ENCODE measurements at regions not wholly inside any gene's neighbourhood (a gene's known extent, or its start where the extent isn't known, plus 50 kb on each side); places are given as distances from the start of the nearest gene placed in this dataset.
A peak's percentile ranks its signal among the peaks of the same experiment; 100 is the strongest.

- no peak for DNase-seq
These were observed 319.3 kb upstream of the NOVA1 start for GRCh38 chr14:26917086-26917485.

GRCh38 chr14:26925876-26926584, 328.2 kb upstream of the NOVA1 start:
- peak in 1 of 10 donors; percentile 41 for DNase-seq
- intact Hi-C loops (cut with DNase I): no loop called here

More at GRCh38 chr14:26917086-26917485, 319.3 kb upstream of the NOVA1 start:
- intact Hi-C loops (cut with DNase I): no loop called here

- no peak for DNase-seq
- intact Hi-C loops (cut with DNase I): no loop called here
These were observed 328.8 kb upstream of the NOVA1 start for GRCh38 chr14:26926585-26926984.

- DNase-seq: no peak
- intact Hi-C loops (cut with DNase I): no loop called here
These were observed 330.2 kb upstream of the NOVA1 start for GRCh38 chr14:26928019-26928418.

- intact Hi-C loops (cut with DNase I): no loop called here
- DNase-seq: no peak
These were observed 331.5 kb upstream of the NOVA1 start for GRCh38 chr14:26929361-26929760.

- intact Hi-C loops (cut with DNase I): no loop called here
- DNase-seq: no peak
These were observed 332.7 kb upstream of the NOVA1 start for GRCh38 chr14:26930576-26930975.

- intact Hi-C loops (cut with DNase I): no loop called here
- DNase-seq: no peak
These were observed 334.8 kb upstream of the NOVA1 start for GRCh38 chr14:26932606-26933005.

- DNase-seq: no peak
- intact Hi-C loops (cut with DNase I): no loop called here
These were observed 335.6 kb upstream of the NOVA1 start for GRCh38 chr14:26933431-26933830.

- intact Hi-C loops (cut with DNase I): no loop called here
- DNase-seq: no peak
These were observed 336.3 kb upstream of the NOVA1 start for GRCh38 chr14:26934151-26934550.

- intact Hi-C loops (cut with DNase I): no loop called here
- no peak for DNase-seq
These were observed 337.9 kb upstream of the NOVA1 start for GRCh38 chr14:26935733-26936132.

- DNase-seq: no peak
- intact Hi-C loops (cut with DNase I): no loop called here
These were observed 340.2 kb upstream of the NOVA1 start for GRCh38 chr14:26938054-26938453.

GRCh38 chr14:26939755-26940154, 341.9 kb upstream of the NOVA1 start:
- intact Hi-C loops (cut with DNase I): no loop called here
- DNase-seq: no peak

GRCh38 chr14:26941521-26941920, 343.7 kb upstream of the NOVA1 start:
- no peak for DNase-seq
- intact Hi-C loops (cut with DNase I): no loop called here

- no peak for DNase-seq
- intact Hi-C loops (cut with DNase I): no loop called here
These were observed 349.4 kb upstream of the NOVA1 start for GRCh38 chr14:26947265-26947664.

- intact Hi-C loops (cut with DNase I): no loop called here
- DNase-seq: no peak
These were observed 361.6 kb upstream of the NOVA1 start for GRCh38 chr14:26959437-26959836.

GRCh38 chr14:26959972-26960660, 362.3 kb upstream of the NOVA1 start:
- DNase-seq: no peak
- intact Hi-C loops (cut with DNase I): no loop called here

- intact Hi-C loops (cut with DNase I): no loop called here
- DNase-seq: no peak
These were observed 365.9 kb upstream of the NOVA1 start for GRCh38 chr14:26963711-26964110.

- no peak for DNase-seq
These were observed 367.7 kb upstream of the NOVA1 start for GRCh38 chr14:26965490-26965889.

GRCh38 chr14:26966908-26967307, 369.1 kb upstream of the NOVA1 start:
- intact Hi-C loops (cut with DNase I): no loop called here
- DNase-seq: no peak

More at GRCh38 chr14:26965490-26965889, 367.7 kb upstream of the NOVA1 start:
- intact Hi-C loops (cut with DNase I): no loop called here

- no peak for DNase-seq
- intact Hi-C loops (cut with DNase I): no loop called here
These were observed 377.1 kb upstream of the NOVA1 start for GRCh38 chr14:26974965-26975364.

GRCh38 chr14:26982071-26982470, 384.2 kb upstream of the NOVA1 start:
- DNase-seq: no peak
- intact Hi-C loops (cut with DNase I): no loop called here

Data from posterior cingulate gyrus (tissue), 11 donors.